Kidney capillary endothelial cell (primary cell): ENCODE measurements at regions not wholly inside any gene's neighbourhood (a gene's known extent, or its start where the extent isn't known, plus 50 kb on each side); places are given as distances from the start of the nearest gene placed in this dataset.
A peak's percentile ranks its signal among the peaks of the same experiment; 100 is the strongest.

Experiments
- DNase-seq: peaks from one replicate; pipeline ENCODE4 v3.0.0-alpha.2; 2018; ENCODE audit warnings: low spot score

DNA sequence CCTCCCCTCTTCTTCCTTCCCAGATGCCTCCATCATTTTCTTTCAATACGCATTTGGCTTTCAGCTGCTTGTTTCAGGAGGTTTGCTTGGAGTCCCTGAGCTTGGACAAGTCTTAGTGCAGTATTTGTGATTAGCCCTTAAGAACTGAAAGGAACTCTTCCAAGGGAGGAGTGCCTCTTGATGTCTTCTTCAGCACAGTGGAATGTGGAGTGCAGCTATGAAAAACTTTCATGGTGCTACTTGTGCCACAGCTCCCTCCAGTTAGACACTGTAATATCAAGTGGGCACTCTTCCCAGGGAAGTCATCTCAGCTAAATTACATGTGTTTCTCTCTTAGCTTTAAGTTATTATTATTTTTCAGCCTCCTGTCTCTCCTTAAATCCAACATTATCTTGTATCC lies 173.1 kb downstream of the NECTIN3 start:
- no peak for DNase-seq

DNA sequence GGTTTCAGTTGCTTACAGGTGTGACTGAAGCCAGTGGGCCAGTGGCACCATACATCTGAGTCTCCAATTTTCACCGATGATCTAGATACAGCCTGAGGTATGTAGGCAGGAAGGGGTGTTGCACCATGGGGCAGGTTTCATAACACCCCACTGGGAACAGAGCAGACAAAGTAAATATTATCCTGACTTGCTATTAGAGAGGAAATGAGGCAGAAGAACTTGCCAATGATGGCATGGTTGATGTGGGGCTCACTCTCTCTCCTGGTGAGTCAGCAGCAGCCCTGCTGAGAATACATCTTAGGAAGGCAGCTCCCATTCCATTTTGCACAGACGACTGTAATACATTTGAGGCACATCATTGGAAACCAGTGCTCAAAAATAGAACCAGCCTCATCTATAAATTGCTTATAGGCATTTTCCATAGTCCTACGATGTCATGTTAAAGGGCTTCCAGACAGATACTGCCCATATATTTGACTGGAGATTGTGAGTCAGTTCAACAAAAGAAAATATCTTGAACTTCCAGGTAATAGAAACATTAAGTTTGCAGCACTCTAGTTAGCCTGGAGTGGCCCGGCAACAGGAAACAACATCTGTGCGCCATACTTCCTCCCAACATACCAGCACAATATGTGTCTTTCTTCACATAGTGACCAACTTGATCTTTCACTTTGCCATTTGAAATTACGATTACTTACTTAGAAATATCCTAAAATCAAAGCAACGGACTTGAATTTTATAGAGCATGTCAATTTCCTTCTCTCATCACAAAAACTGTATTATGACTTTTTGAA lies 175.5 kb downstream of the NECTIN3 start:
- peak; percentile 24 for DNase-seq

- DNase-seq: no peak
Measured at GRCh38 chr3:111248406-111248805, 176.8 kb downstream of the NECTIN3 start.

- DNase-seq: no peak
Measured at GRCh38 chr3:111249421-111249820, 177.8 kb downstream of the NECTIN3 start.

- DNase-seq: no peak
Measured at GRCh38 chr3:111252779-111253178, 181.2 kb downstream of the NECTIN3 start.

GRCh38 chr3:111253733-111254132 lies 182.1 kb downstream of the NECTIN3 start:
- no peak for DNase-seq

DNA sequence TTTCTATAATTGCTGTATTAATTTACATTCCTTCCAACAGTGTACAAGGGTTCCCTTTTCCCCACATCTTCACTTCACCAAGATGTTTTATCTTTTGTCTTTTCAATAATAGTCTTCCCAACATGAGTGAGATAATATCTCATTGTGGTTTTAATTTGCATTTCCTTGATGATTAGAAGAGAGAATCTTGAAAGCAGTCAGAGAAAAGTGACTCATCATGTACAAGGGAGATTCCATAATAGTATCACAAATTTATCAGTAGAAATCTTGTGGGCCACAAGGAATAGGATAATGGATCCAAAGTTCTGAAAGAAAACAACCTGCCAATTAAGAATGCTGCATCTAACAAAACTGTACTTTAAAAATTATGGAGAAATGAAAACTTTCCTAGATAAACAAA lies 189.3 kb downstream of the NECTIN3 start:
- DNase-seq: no peak

DNA sequence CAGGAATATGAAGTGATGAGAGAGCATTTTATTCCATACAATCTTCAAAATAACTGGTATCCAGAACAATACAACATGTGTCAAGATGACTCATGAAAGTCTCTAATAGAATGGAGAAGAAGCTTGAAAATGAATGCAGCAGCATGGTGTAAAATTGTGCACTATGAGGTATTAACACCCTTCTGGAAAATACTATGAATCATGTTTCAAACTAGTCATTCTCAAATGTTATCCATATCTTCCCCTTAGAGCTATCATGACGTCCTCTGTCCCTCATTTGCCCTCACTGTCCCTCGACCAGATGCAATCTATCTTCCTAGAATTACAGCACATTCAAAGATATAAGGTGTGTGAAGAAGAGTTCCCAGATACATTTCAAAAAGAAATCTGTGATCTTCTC lies 198.2 kb downstream of the NECTIN3 start:
- no peak for DNase-seq

- DNase-seq: no peak
Measured at GRCh38 chr3:111277226-111277625, 205.6 kb downstream of the NECTIN3 start.

DNA sequence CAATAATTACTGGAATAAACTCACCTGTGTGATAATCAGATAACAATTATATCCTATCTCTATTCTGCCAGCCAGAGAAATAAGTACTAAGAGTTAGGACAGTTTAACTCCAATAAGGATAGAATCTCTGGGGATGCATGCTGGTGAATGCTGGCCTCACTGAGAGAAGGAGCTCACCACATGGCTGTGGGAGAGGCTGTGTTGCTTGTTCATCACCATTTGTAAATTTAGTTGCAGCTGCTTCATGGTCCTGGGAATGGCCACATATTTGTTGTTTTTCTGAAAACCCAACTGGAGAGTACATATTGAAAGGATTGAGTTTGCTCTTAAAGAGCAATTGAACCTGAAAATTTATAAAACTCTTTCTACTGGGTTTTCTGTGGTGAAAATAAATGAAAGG lies 207.3 kb downstream of the NECTIN3 start:
- no peak for DNase-seq

GRCh38 chr3:111282024-111282423 lies 210.4 kb downstream of the NECTIN3 start:
- no peak for DNase-seq

DNA sequence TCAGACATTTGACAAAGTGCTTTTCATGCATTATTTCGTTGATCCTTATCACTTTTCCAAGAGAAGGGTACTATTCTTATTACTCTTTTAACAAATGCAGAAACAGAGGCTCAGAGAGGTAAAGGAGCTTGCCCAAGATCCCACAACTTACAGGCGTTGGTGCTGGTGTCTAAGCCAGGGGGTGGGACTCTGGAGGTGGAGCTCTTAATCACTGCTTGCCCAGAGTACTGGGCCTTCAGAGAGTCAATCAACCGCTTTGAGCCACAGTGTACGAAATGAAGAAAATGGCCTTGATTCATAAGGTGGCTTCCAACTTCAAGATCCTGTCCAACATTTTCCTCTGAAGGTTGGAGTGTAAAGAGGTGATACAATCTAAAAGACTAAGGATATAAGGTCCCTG lies 211.5 kb downstream of the NECTIN3 start:
- no peak for DNase-seq

GRCh38 chr3:111284503-111285183 lies 213.0 kb downstream of the NECTIN3 start:
- DNase-seq: no peak

DNA sequence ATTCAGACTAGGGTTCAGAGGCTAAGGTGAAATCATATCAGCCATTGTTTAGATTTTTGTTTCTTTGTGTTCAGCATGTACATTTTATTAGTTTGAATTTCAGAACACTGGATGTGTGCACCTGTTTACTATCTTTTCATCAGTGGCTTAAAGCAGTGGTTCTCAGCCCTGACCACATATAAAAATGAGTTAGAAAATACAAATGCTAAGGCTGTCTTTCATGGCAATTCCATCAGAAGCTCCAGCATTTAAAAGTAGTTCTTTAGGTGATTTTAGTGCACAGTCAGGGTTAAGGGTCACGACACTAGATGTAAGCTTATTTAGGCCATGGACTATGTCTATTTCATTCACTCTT lies 213.5 kb downstream of the NECTIN3 start:
- no peak for DNase-seq

DNA sequence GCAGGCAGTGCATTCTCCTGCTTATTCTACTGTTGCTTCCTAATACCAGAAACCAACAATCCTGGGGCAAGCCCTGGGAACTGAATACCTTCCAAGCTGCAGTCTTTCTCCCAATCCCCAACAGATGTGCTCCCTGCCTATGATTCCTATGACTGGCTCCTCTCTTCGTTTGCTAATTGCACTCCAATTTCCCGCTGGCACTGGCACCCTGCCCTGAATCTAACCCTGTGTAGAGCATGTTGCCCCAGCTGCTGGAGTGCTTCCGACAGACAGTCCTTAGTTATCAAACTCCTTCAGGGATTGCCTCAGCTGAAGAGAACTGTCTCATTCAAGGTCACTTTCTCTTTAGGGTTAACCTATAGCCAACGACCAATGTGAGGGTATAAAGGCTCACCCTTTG lies 214.1 kb downstream of the NECTIN3 start:
- no peak for DNase-seq

GRCh38 chr3:111286746-111287145 lies 215.1 kb downstream of the NECTIN3 start:
- DNase-seq: no peak

DNA sequence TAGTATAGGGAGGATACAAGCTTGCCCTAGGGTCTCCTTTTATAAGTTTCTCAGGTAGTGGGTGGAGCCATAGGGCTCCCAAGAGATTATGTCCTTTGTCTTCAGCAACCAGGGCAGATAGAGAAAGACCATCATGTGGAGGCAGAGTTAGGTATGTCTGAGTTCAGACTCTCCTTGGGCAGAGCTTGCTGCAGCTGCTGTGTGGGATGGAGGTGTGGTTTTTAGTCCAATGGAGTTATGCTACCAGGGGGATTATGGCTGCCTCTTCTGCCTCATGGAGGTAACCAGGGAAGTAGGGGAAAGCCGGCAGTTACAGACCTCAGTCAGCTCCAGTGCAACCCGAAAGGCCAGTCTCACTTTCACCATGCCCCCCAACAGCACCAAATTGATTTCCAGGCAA lies 220.5 kb downstream of the NECTIN3 start:
- no peak for DNase-seq

GRCh38 chr3:111299192-111299615 lies 227.6 kb downstream of the NECTIN3 start:
- DNase-seq: no peak

- DNase-seq: no peak
Measured at GRCh38 chr3:111301238-111301798, 229.7 kb downstream of the NECTIN3 start.

GRCh38 chr3:111302063-111302462 lies 230.4 kb downstream of the NECTIN3 start:
- DNase-seq: no peak

DNA sequence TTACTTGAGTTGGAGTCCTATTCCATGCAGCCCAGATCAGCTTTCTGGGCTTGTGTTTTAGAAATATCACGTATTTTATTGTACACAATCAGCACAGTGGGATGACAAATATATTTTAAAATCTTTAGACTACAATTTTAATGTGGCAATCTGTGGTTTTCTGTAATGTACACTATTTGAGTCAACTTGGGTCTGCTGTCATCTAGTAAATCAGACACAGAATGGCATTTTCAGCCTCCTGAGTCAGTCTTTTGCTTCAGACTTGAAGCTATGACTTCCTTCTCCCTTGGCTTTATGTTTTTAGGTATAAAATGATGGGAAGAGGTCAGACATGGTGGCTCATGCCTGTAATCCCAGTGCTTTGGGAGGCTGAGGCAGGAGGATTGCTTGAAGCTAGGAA lies 232.1 kb downstream of the NECTIN3 start:
- no peak for DNase-seq

DNA sequence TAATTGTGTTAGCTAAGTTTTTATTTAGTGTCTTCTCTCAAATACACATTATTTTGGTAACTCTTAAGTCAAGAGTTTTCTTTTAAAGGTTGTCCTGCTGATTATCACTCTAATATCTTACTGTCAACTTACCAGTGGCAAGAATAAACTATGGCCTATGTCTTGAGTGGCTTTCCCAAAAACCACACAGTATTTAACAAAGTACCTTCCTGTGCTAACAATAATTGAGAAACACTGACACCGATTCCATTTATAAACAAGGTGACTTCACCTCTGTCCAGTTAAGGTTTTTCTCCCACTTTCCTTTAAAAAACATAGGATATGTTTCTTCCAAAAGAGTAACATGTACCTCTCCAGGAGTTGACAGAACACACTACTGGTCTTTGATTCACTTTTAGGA lies 234.3 kb upstream of the CD96 start:
- DNase-seq: no peak

GRCh38 chr3:111311126-111311525 lies 230.9 kb upstream of the CD96 start:
- DNase-seq: no peak
